Neural cell (in vitro differentiated cells): ENCODE measurements at regions not wholly inside any gene's neighbourhood (a gene's known extent, or its start where the extent isn't known, plus 50 kb on each side); places are given as distances from the start of the nearest gene placed in this dataset.

ENCODE experiments used
- CTCF ChIP-seq: fragments of 450-650 bp; IDR thresholded peaks from 2 replicates; pipeline ENCODE4 v1.5.1; 2014; ENCODE audit warnings: antibody characterized with exemption, mild to moderate bottlenecking, moderate library complexity; ENCODE audit not compliant: poor library complexity, severe bottlenecking
- RAD21 ChIP-seq: fragments of 450-650 bp; conservative IDR thresholded peaks from 2 replicates; pipeline ENCODE4 v1.6.1; 2014; ENCODE audit warnings: antibody characterized with exemption, mild to moderate bottlenecking, moderate library complexity

GRCh38 chr1:181169281-181169865, 80.9 kb downstream of the IER5 start:
- TF ChIP-seq CTCF (no peak), RAD21 (no peak)
